ENCODE measurements at regions not wholly inside any gene's neighbourhood (a gene's known extent, or its start where the extent isn't known, plus 50 kb on each side); places are given as distances from the start of the nearest gene placed in this dataset.

- Histone ChIP-seq H3K14ac (ENCODE audit: insufficient read depth, low read length) (no peak overlapping the region), H3K18ac (ENCODE audit: insufficient read length, low read depth, low read length) (no peak overlapping the region), H2BK20ac (ENCODE audit: low read depth, low read length, poor library complexity, severe bottlenecking) (no peak overlapping the region), H3K23ac (ENCODE audit: insufficient read length, low read depth, low read length) (no peak overlapping the region), H3K23me2 (ENCODE audit: insufficient read length, low read depth, low read length, poor library complexity, severe bottlenecking) (no peaks in the 10 kb centered on the region), H3K79me1 (ENCODE audit: insufficient read depth, low read depth, low read length, poor library complexity, severe bottlenecking) (no peaks in the 10 kb centered on the region), H4K91ac (ENCODE audit: insufficient read length, low read depth, low read length) (no peak overlapping the region), H3K4me1 (ENCODE audit: insufficient read depth, low read length) (no peaks in the 10 kb centered on the region), H2BK15ac (ENCODE audit: low read depth, low read length) (no peak overlapping the region), H4K20me1 (ENCODE audit: control insufficient read depth, insufficient read depth, insufficient read length) (no peaks in the 10 kb centered on the region), H3T11ph (ENCODE audit: low read length) (no peak overlapping the region), H3K9ac (ENCODE audit: extremely low read depth, insufficient read length, low read length) (no peak overlapping the region), H2BK5ac (ENCODE audit: insufficient read length, low read length) (no peak overlapping the region), H4K8ac (replicated peaks; ENCODE audit: insufficient read length, low read depth, low read length) (no peak overlapping the region), H3K4ac (ENCODE audit: low read depth, low read length) (no peak overlapping the region), H3K9me3 (ENCODE audit: control insufficient read depth, low read depth, low read length) (no peaks in the 10 kb centered on the region), H4K5ac (ENCODE audit: insufficient read length, low read depth, low read length) (no peak overlapping the region), H3K27ac (ENCODE audit: insufficient read length, low read depth, low read length) (no peak overlapping the region), H3K79me2 (ENCODE audit: insufficient read depth, low read length) (no peaks in the 10 kb centered on the region), H3K56ac (ENCODE audit: insufficient read length, low read depth, low read length) (no peak overlapping the region), H2AK5ac (ENCODE audit: insufficient read length, low read length) (no peak overlapping the region), H2BK120ac (ENCODE audit: low read depth, low read length, poor library complexity, severe bottlenecking) (no peak overlapping the region), H2AFZ (ENCODE audit: low read length) (no peak overlapping the region), H3K27me3 (ENCODE audit: insufficient read depth, low read length) (no peaks in the 10 kb centered on the region), H3K4me2 (ENCODE audit: insufficient read depth, insufficient read length, low read length) (no peak overlapping the region), H2BK12ac (ENCODE audit: insufficient read length, low read depth, low read length) (no peak overlapping the region)
- TF ChIP-seq CTCF (conservative IDR thresholded peaks at IDR 0.05): no peak
- H3K36me3 Mint-ChIP-seq (ENCODE audit: insufficient read depth in 1 of 3, low read depth in 3 of 3): no peaks in the 10 kb centered on the region
- no peak overlapping the region for H3K27ac Mint-ChIP-seq
- no CpG with 5 or more reads among the region's 5 CpGs for WGBS (ENCODE audit: extremely low coverage, insufficient read length, low lambda C conversion rate)
- no peaks in the 10 kb centered on the region for H3K9me3 Mint-ChIP-seq
- H3K27me3 Mint-ChIP-seq (ENCODE audit: low read depth): no peaks in the 10 kb centered on the region; the same call in 1 of the 2 replicates
- no peaks in the 10 kb centered on the region for H3K4me1 Mint-ChIP-seq
- no peak overlapping the region for H3K4me3 Mint-ChIP-seq
- DNase-seq: no peak
These were observed 119.0 kb upstream of the SLC38A4 start for GRCh38 chr12:46944771-46945170.

Data from H9 (cell line).